ENCODE measurements at regions not wholly inside any gene's neighbourhood (a gene's known extent, or its start where the extent isn't known, plus 50 kb on each side); places are given as distances from the start of the nearest gene placed in this dataset.

DNA sequence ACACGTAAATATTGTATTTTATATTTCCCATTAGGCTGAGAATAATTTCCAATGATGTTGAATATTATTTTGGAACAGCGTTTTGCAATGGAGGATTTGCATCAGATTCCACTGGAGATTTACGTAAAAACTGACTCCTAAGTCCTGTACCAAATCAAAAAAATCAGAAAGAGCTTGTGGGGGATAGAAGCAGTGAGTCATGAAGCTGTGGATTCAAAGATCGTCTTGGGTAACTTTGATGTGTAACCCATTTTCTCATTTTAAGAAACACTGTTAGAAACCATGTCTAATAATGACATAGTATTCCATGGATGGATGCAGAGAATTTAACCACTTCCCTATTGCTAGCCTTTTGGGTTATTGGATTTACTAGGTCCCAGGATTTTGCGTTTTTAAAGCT is 158.6 kb downstream of the INHBA start:
- no peaks in the 10 kb centered on the region for H4K20me1 ChIP-seq (ENCODE audit: control insufficient read depth, insufficient read depth, low read length, poor library complexity, severe bottlenecking)
- WGBS (ENCODE audit: insufficient coverage) = no CpG with 5 or more reads among the region's 5 CpGs
- no peaks in the 10 kb centered on the region for H3K27me3 ChIP-seq (replicated peaks in 1 of 4; ENCODE audit: control extremely low read depth in 1 of 4, control insufficient read depth in 3 of 4, insufficient read depth in 4 of 4, low read length in 3 of 4)
- no peaks in the 10 kb centered on the region for H3K79me2 ChIP-seq (ENCODE audit: control insufficient read depth, insufficient read depth, low read length)
- no peaks in the 10 kb centered on the region for H3K4me1 ChIP-seq (ENCODE audit: control insufficient read depth in 2 of 2, insufficient read depth in 2 of 2, low read length in 2 of 2)
- no peak overlapping the region for H3K9ac ChIP-seq (ENCODE audit: low read length)
- H2AFZ ChIP-seq (ENCODE audit: insufficient read depth, low read depth, low read length, poor library complexity, severe bottlenecking) = no peak overlapping the region
- no peak overlapping the region for H3K27ac ChIP-seq (ENCODE audit: low read length in 2 of 2)
- CTCF ChIA-PET = no interaction called here
- intact Hi-C loops (cut with micrococcal nuclease) = no loop called here
- no peak overlapping the region for H3K4me3 ChIP-seq (ENCODE audit: control extremely low read depth in 1 of 5, extremely low read depth in 1 of 5, insufficient read depth in 1 of 5, low read depth in 2 of 5, low read length in 4 of 5)
- no peak for ATAC-seq (ENCODE audit: low read depth)
- DNase-seq = no peak
- H3K4me2 ChIP-seq (replicated peaks; ENCODE audit: low read depth, low read length, poor library complexity, severe bottlenecking) = no peak overlapping the region
- peaks cover 2% of the 10 kb centered on the region for H3K27me3 Mint-ChIP-seq
- H3K27ac Mint-ChIP-seq = no peak overlapping the region
- no peaks in the 10 kb centered on the region for H3K9me3 ChIP-seq (ENCODE audit: control extremely low read depth in 1 of 3, control insufficient read depth in 2 of 3, insufficient read depth in 1 of 3, low read length in 2 of 3)
- H3K4me3 Mint-ChIP-seq = no peak overlapping the region
- POLR2A ChIA-PET = no interaction called here
- no peaks in the 10 kb centered on the region for H3K9me3 Mint-ChIP-seq (ENCODE audit: insufficient read depth)
- TF ChIP-seq, protein P1, sequence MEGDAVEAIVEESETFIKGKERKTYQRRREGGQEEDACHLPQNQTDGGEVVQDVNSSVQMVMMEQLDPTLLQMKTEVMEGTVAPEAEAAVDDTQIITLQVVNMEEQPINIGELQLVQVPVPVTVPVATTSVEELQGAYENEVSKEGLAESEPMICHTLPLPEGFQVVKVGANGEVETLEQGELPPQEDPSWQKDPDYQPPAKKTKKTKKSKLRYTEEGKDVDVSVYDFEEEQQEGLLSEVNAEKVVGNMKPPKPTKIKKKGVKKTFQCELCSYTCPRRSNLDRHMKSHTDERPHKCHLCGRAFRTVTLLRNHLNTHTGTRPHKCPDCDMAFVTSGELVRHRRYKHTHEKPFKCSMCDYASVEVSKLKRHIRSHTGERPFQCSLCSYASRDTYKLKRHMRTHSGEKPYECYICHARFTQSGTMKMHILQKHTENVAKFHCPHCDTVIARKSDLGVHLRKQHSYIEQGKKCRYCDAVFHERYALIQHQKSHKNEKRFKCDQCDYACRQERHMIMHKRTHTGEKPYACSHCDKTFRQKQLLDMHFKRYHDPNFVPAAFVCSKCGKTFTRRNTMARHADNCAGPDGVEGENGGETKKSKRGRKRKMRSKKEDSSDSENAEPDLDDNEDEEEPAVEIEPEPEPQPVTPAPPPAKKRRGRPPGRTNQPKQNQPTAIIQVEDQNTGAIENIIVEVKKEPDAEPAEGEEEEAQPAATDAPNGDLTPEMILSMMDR (IDR thresholded peaks at IDR 0.05) = no peak
- TF ChIP-seq EZH2 (IDR thresholded peaks at IDR 0.05; ENCODE audit: borderline replicate concordance, insufficient read depth, low read depth, low read length, poor library complexity, severe bottlenecking) = no peak
- no peaks in the 10 kb centered on the region for H3K36me3 ChIP-seq (replicated peaks in 1 of 2; ENCODE audit: control extremely low read depth in 1 of 2, control insufficient read depth in 1 of 2, extremely low read depth in 1 of 2, insufficient read depth in 2 of 2, low read length in 1 of 2)
- no peaks in the 10 kb centered on the region for H3K4me1 Mint-ChIP-seq

DNA sequence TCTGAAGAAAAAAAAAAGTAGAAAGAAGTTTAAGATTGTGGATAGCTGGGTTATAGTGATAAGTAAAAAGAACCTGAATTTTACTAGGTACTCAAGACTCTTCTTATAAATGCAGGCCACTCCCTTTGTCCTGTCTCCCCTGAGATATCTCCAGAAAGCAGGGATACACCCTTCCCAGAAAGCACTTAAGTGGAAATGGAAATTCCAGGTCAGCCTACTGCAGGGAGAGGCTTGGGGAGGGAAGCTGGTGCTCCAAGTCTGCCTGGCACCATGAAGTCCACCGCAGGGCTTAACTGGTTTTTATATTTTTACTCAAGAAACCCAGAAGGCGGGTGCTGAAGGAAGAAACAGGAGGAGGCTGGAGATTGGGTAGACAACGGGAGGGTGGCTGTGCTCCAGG is 162.3 kb downstream of the INHBA start:
- H3K36me3 ChIP-seq (replicated peaks in 1 of 2; ENCODE audit: control extremely low read depth in 1 of 2, control insufficient read depth in 1 of 2, extremely low read depth in 1 of 2, insufficient read depth in 2 of 2, low read length in 1 of 2) = no peaks in the 10 kb centered on the region
- H3K4me3 ChIP-seq (ENCODE audit: control extremely low read depth in 1 of 5, extremely low read depth in 1 of 5, insufficient read depth in 1 of 5, low read depth in 2 of 5, low read length in 4 of 5) = no peak overlapping the region
- intact Hi-C loops (cut with micrococcal nuclease) = no loop called here
- 79% methylated on average over 3 of the region's 3 CpGs for WGBS (ENCODE audit: insufficient coverage)
- H3K9ac ChIP-seq (ENCODE audit: low read length) = no peak overlapping the region
- no peak overlapping the region for H3K4me2 ChIP-seq (replicated peaks; ENCODE audit: low read depth, low read length, poor library complexity, severe bottlenecking)
- CTCF ChIA-PET = no interaction called here
- POLR2A ChIA-PET = no interaction called here
- Mint-ChIP-seq H3K27me3 (no peaks in the 10 kb centered on the region), H3K9me3 (ENCODE audit: insufficient read depth) (no peaks in the 10 kb centered on the region), H3K4me1 (no peaks in the 10 kb centered on the region), H3K27ac (no peak overlapping the region), H3K4me3 (no peak overlapping the region)
- DNase-seq = no peak
- H4K20me1 ChIP-seq (ENCODE audit: control insufficient read depth, insufficient read depth, low read length, poor library complexity, severe bottlenecking) = no peaks in the 10 kb centered on the region
- no peak for TF ChIP-seq EZH2 (IDR thresholded peaks at IDR 0.05; ENCODE audit: borderline replicate concordance, insufficient read depth, low read depth, low read length, poor library complexity, severe bottlenecking)
- TF ChIP-seq, protein P1 (IDR thresholded peaks at IDR 0.05) = no peak
- H2AFZ ChIP-seq (ENCODE audit: insufficient read depth, low read depth, low read length, poor library complexity, severe bottlenecking) = no peak overlapping the region
- no peaks in the 10 kb centered on the region for H3K4me1 ChIP-seq (ENCODE audit: control insufficient read depth in 2 of 2, insufficient read depth in 2 of 2, low read length in 2 of 2)
- H3K27me3 ChIP-seq (replicated peaks in 1 of 4; ENCODE audit: control extremely low read depth in 1 of 4, control insufficient read depth in 3 of 4, insufficient read depth in 4 of 4, low read length in 3 of 4) = no peaks in the 10 kb centered on the region
- no peaks in the 10 kb centered on the region for H3K9me3 ChIP-seq (ENCODE audit: control extremely low read depth in 1 of 3, control insufficient read depth in 2 of 3, insufficient read depth in 1 of 3, low read length in 2 of 3)
- no peak for ATAC-seq (ENCODE audit: low read depth)
- H3K79me2 ChIP-seq (ENCODE audit: control insufficient read depth, insufficient read depth, low read length) = no peaks in the 10 kb centered on the region
- H3K27ac ChIP-seq (ENCODE audit: low read length in 2 of 2) = no peak overlapping the region
